ENCODE measurements at regions not wholly inside any gene's neighbourhood (a gene's known extent, or its start where the extent isn't known, plus 50 kb on each side); places are given as distances from the start of the nearest gene placed in this dataset.
"Not testable (repeated sequence)": the region's sequence is repeated elsewhere in the genome, so short reads cannot be mapped to it uniquely, and the experiment has no call there.

GRCh38 chr13:39930544-39931444 lies 275.3 kb downstream of the COG6 start:
- intact Hi-C loops (cut with micrococcal nuclease; ENCODE audit: unreplicated experiment) = no loop called here

GRCh38 chr13:39931505-39931904 lies 276.0 kb downstream of the COG6 start:
- no peaks in the 10 kb centered on the region for H3K9me3 ChIP-seq
- ChIA-PET CTCF (no interaction called here), POLR2A (no interaction called here)
- no peaks in the 10 kb centered on the region for H3K4me1 ChIP-seq
- no peak for TF ChIP-seq CTCF (IDR thresholded peaks at IDR 0.05; ENCODE audit: insufficient read depth in 1 of 2, low read depth in 1 of 2, low read length in 1 of 2, severe bottlenecking in 1 of 2, unreplicated experiment in 1 of 2)
- Mint-ChIP-seq H3K4me3 (ENCODE audit: unreplicated experiment) (no peak overlapping the region), H3K27ac (ENCODE audit: unreplicated experiment) (no peak overlapping the region), H3K27me3 (ENCODE audit: insufficient read depth, unreplicated experiment) (peaks cover 5% of the 10 kb centered on the region), H3K36me3 (ENCODE audit: insufficient read depth, unreplicated experiment) (no peaks in the 10 kb centered on the region), H3K9me3 (ENCODE audit: unreplicated experiment) (no peaks in the 10 kb centered on the region), H3K4me1 (ENCODE audit: low read depth, unreplicated experiment) (peaks cover 8% of the 10 kb centered on the region)
- intact Hi-C loops (cut with micrococcal nuclease; ENCODE audit: unreplicated experiment) = no loop called here
- H3K36me3 ChIP-seq (ENCODE audit: control insufficient read depth, insufficient read depth, low read length) = no peaks in the 10 kb centered on the region
- no peak for DNase-seq
- BruUV-seq (replicated peaks) = no TSS peak
- no peak overlapping the region for H3K4me3 ChIP-seq (ENCODE audit: low read depth, low read length)
- H3K27me3 ChIP-seq (replicated peaks; ENCODE audit: control insufficient read depth, insufficient read depth, low read length) = no peaks in the 10 kb centered on the region

More at GRCh38 chr13:39930544-39931444, 275.3 kb downstream of the COG6 start:
- no peak for TF ChIP-seq CTCF (IDR thresholded peaks at IDR 0.05; ENCODE audit: insufficient read depth in 1 of 2, low read depth in 1 of 2, low read length in 1 of 2, severe bottlenecking in 1 of 2, unreplicated experiment in 1 of 2)
- Histone ChIP-seq H3K27me3 (replicated peaks; ENCODE audit: control insufficient read depth, insufficient read depth, low read length) (no peaks in the 10 kb centered on the region), H3K36me3 (ENCODE audit: control insufficient read depth, insufficient read depth, low read length) (no peaks in the 10 kb centered on the region), H3K9me3 (no peaks in the 10 kb centered on the region), H3K4me1 (no peaks in the 10 kb centered on the region), H3K4me3 (ENCODE audit: low read depth, low read length) (no peak overlapping the region)
- Mint-ChIP-seq H3K27me3 (ENCODE audit: insufficient read depth, unreplicated experiment) (peaks cover 5% of the 10 kb centered on the region), H3K4me3 (ENCODE audit: unreplicated experiment) (no peak overlapping the region), H3K36me3 (ENCODE audit: insufficient read depth, unreplicated experiment) (no peaks in the 10 kb centered on the region), H3K27ac (ENCODE audit: unreplicated experiment) (no peak overlapping the region), H3K9me3 (ENCODE audit: unreplicated experiment) (peaks cover under 1% of the 10 kb centered on the region), H3K4me1 (ENCODE audit: low read depth, unreplicated experiment) (peaks cover 8% of the 10 kb centered on the region)
- no peak for DNase-seq
- ChIA-PET CTCF (no interaction called here), POLR2A (no interaction called here)
- BruUV-seq (replicated peaks) = no TSS peak

GRCh38 chr13:39932514-39932913 lies 277.1 kb downstream of the COG6 start:
- H3K4me3 ChIP-seq (ENCODE audit: low read depth, low read length); DNase-seq; H3K27ac Mint-ChIP-seq (ENCODE audit: unreplicated experiment): not testable (repeated sequence)

More at GRCh38 chr13:39932514-39932913, 277.1 kb downstream of the COG6 start:
- H3K36me3 ChIP-seq (ENCODE audit: control insufficient read depth, insufficient read depth, low read length); H3K4me1 ChIP-seq; H3K9me3 Mint-ChIP-seq (ENCODE audit: unreplicated experiment); BruUV-seq (replicated peaks); H3K27me3 ChIP-seq (replicated peaks; ENCODE audit: control insufficient read depth, insufficient read depth, low read length); H3K36me3 Mint-ChIP-seq (ENCODE audit: insufficient read depth, unreplicated experiment); POLR2A ChIA-PET; H3K4me3 Mint-ChIP-seq (ENCODE audit: unreplicated experiment); H3K9me3 ChIP-seq; intact Hi-C loops (cut with micrococcal nuclease; ENCODE audit: unreplicated experiment); H3K27me3 Mint-ChIP-seq (ENCODE audit: insufficient read depth, unreplicated experiment); CTCF ChIA-PET; H3K4me1 Mint-ChIP-seq (ENCODE audit: low read depth, unreplicated experiment): not testable (repeated sequence)

Measured in Caco-2 (cell line).